ENCODE measurements at regions not wholly inside any gene's neighbourhood (a gene's known extent, or its start where the extent isn't known, plus 50 kb on each side); places are given as distances from the start of the nearest gene placed in this dataset.

DNA sequence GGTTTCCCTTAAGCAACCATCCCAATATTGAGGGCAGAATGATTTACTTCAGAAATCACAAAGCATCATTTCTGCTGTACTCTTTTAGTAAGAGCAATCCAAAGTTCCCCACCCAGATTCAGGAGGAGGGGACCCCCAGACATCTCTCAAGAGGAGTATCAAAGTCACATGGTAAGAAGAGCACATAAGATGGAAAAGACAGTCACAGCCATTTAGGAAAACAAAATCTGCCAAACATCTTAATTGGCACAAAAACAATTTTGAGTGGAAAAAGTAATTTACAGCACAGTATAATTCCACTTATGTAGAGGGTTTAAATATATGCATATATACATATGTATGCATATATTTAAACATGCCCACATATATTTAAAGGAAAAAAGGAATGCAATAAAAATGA is 1329.0 kb upstream of the CELF2 start:
- FAIRE-seq, result no peak
- ATAC-seq, result no peak
- no peak overlapping the region for H3K4me2 ChIP-seq (ENCODE audit: control insufficient read depth, insufficient read depth)
- no TSS peak for BruUV-seq (replicated peaks)
- DNase-seq (ENCODE audit: low read depth, low spot score), result no peak
- no peaks in the 10 kb centered on the region for H3K79me2 ChIP-seq (ENCODE audit: control insufficient read depth, insufficient read depth, low read length)
- ChIA-PET CTCF (no interaction called here), RAD21 (ENCODE audit: unreplicated experiment) (no interaction called here), SMC1A (ENCODE audit: uncharacterized antibody, unreplicated experiment) (no interaction called here), POLR2A (no interaction called here)
- H3K9ac ChIP-seq (ENCODE audit: control insufficient read depth, insufficient read depth, low read length), result no peak overlapping the region
- H3K27me3 ChIP-seq (replicated peaks in 1 of 2; ENCODE audit: control insufficient read depth in 2 of 2, insufficient read depth in 2 of 2, low read length in 1 of 2), result no peaks in the 10 kb centered on the region
- no peak overlapping the region for H2AFZ ChIP-seq (ENCODE audit: control insufficient read depth, low read depth, low read length)
- no peaks in the 10 kb centered on the region for H4K20me1 ChIP-seq (ENCODE audit: control insufficient read depth, insufficient read depth)
- no peaks in the 10 kb centered on the region for H3K9me3 ChIP-seq (replicated peaks; ENCODE audit: control insufficient read depth, insufficient read depth, low read length)
- no peaks in the 10 kb centered on the region for H3K4me1 ChIP-seq (ENCODE audit: control insufficient read depth, insufficient read depth, low read length)
- H3K27ac ChIP-seq (ENCODE audit: control insufficient read depth, insufficient read depth), result no peak overlapping the region
- H3K4me3 ChIP-seq, result no peak overlapping the region
- intact Hi-C loops (cut with micrococcal nuclease; ENCODE audit: unreplicated experiment), result no loop called here
- H3K36me3 ChIP-seq (ENCODE audit: control insufficient read depth in 2 of 2, insufficient read depth in 2 of 2, low read length in 1 of 2), result no peaks in the 10 kb centered on the region
- in situ Hi-C loops (cut with MboI), result no loop called here
- no peak for TF ChIP-seq YBX1 (IDR thresholded peaks at IDR 0.05)
- TF ChIP-seq SMARCA5 (IDR thresholded peaks at IDR 0.05), result no peak
- TF ChIP-seq, protein P1, sequence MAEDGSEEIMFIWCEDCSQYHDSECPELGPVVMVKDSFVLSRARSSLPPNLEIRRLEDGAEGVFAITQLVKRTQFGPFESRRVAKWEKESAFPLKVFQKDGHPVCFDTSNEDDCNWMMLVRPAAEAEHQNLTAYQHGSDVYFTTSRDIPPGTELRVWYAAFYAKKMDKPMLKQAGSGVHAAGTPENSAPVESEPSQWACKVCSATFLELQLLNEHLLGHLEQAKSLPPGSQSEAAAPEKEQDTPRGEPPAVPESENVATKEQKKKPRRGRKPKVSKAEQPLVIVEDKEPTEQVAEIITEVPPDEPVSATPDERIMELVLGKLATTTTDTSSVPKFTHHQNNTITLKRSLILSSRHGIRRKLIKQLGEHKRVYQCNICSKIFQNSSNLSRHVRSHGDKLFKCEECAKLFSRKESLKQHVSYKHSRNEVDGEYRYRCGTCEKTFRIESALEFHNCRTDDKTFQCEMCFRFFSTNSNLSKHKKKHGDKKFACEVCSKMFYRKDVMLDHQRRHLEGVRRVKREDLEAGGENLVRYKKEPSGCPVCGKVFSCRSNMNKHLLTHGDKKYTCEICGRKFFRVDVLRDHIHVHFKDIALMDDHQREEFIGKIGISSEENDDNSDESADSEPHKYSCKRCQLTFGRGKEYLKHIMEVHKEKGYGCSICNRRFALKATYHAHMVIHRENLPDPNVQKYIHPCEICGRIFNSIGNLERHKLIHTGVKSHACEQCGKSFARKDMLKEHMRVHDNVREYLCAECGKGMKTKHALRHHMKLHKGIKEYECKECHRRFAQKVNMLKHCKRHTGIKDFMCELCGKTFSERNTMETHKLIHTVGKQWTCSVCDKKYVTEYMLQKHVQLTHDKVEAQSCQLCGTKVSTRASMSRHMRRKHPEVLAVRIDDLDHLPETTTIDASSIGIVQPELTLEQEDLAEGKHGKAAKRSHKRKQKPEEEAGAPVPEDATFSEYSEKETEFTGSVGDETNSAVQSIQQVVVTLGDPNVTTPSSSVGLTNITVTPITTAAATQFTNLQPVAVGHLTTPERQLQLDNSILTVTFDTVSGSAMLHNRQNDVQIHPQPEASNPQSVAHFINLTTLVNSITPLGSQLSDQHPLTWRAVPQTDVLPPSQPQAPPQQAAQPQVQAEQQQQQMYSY (CRISPR knock-in tag; IDR thresholded peaks at IDR 0.05), result no peak
- no peak for TF ChIP-seq PML (IDR thresholded peaks at IDR 0.05; ENCODE audit: low read length)
- TF ChIP-seq BRCA1 (IDR thresholded peaks at IDR 0.05; ENCODE audit: low read depth, low read length), result no peak
- no peak for TF ChIP-seq CHD1 (IDR thresholded peaks at IDR 0.05; ENCODE audit: low read depth, low read length)
- TF ChIP-seq CHD4 (IDR thresholded peaks at IDR 0.05), result no peak
- TF ChIP-seq BACH1 (IDR thresholded peaks at IDR 0.05; ENCODE audit: borderline replicate concordance), result no peak
- TF ChIP-seq POLR2AphosphoS5 (IDR thresholded peaks at IDR 0.05; ENCODE audit: low read length), result no peak
- TF ChIP-seq ETV6 (conservative IDR thresholded peaks at IDR 0.05 in 1 of 2, IDR thresholded peaks at IDR 0.05 in 1 of 2; ENCODE audit: borderline replicate concordance in 1 of 2, low read depth in 1 of 2), result no peak
- no peak for TF ChIP-seq MXI1 (IDR thresholded peaks at IDR 0.05; ENCODE audit: low read depth, low read length)
- TF ChIP-seq, protein P2, sequence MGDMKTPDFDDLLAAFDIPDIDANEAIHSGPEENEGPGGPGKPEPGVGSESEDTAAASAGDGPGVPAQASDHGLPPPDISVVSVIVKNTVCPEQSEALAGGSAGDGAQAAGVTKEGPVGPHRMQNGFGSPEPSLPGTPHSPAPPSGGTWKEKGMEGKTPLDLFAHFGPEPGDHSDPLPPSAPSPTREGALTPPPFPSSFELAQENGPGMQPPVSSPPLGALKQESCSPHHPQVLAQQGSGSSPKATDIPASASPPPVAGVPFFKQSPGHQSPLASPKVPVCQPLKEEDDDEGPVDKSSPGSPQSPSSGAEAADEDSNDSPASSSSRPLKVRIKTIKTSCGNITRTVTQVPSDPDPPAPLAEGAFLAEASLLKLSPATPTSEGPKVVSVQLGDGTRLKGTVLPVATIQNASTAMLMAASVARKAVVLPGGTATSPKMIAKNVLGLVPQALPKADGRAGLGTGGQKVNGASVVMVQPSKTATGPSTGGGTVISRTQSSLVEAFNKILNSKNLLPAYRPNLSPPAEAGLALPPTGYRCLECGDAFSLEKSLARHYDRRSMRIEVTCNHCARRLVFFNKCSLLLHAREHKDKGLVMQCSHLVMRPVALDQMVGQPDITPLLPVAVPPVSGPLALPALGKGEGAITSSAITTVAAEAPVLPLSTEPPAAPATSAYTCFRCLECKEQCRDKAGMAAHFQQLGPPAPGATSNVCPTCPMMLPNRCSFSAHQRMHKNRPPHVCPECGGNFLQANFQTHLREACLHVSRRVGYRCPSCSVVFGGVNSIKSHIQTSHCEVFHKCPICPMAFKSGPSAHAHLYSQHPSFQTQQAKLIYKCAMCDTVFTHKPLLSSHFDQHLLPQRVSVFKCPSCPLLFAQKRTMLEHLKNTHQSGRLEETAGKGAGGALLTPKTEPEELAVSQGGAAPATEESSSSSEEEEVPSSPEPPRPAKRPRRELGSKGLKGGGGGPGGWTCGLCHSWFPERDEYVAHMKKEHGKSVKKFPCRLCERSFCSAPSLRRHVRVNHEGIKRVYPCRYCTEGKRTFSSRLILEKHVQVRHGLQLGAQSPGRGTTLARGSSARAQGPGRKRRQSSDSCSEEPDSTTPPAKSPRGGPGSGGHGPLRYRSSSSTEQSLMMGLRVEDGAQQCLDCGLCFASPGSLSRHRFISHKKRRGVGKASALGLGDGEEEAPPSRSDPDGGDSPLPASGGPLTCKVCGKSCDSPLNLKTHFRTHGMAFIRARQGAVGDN (IDR thresholded peaks at IDR 0.05), result no peak
- TF ChIP-seq POU2F2 (IDR thresholded peaks at IDR 0.05; ENCODE audit: borderline replicate concordance, low read depth, low read length), result no peak
- TF ChIP-seq, protein P3, sequence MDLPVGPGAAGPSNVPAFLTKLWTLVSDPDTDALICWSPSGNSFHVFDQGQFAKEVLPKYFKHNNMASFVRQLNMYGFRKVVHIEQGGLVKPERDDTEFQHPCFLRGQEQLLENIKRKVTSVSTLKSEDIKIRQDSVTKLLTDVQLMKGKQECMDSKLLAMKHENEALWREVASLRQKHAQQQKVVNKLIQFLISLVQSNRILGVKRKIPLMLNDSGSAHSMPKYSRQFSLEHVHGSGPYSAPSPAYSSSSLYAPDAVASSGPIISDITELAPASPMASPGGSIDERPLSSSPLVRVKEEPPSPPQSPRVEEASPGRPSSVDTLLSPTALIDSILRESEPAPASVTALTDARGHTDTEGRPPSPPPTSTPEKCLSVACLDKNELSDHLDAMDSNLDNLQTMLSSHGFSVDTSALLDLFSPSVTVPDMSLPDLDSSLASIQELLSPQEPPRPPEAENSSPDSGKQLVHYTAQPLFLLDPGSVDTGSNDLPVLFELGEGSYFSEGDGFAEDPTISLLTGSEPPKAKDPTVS (IDR thresholded peaks at IDR 0.05; ENCODE audit: low read depth, low read length), result no peak
- no peak for TF ChIP-seq BCL11A (IDR thresholded peaks at IDR 0.05; ENCODE audit: low read depth, low read length)
